GM21529 (cell line): ENCODE measurements at regions not wholly inside any gene's neighbourhood (a gene's known extent, or its start where the extent isn't known, plus 50 kb on each side); places are given as distances from the start of the nearest gene placed in this dataset.
"Not testable (repeated sequence)": the region's sequence is repeated elsewhere in the genome, so short reads cannot be mapped to it uniquely, and the experiment has no call there.

Source experiments
- ATAC-seq: cut with Tn5 transposase; IDR thresholded peaks from one replicate; pipeline ENCODE4 v1.9.1; 2021; ENCODE audit not compliant: unreplicated experiment

DNA sequence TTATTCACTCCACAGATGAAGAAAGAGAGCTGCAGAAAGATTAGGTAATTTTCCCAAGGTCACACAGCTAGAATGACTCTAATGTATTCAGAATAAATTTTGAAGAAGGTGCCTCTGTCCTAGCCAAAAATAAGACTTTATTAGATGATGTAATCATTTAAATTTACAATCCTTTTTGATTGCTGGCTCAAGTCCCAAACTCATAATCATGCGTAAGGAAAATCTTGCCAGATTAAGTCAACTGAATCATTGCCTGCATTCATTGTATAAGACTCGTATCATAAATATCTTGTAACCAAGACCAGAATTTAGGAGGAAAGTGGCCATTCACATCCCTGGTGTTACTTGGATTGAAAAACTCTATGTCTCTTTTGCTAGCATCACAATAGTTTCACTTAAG is 53.1 kb upstream of the STK39 start:
- ATAC-seq, result no peak

- no peak for ATAC-seq
Observed at GRCh38 chr2:168304024-168304681, 56.8 kb upstream of the STK39 start.

GRCh38 chr2:168307379-168307778 is 60.0 kb upstream of the STK39 start:
- ATAC-seq, result no peak

GRCh38 chr2:168310580-168310979 is 63.2 kb upstream of the STK39 start:
- no peak for ATAC-seq

DNA sequence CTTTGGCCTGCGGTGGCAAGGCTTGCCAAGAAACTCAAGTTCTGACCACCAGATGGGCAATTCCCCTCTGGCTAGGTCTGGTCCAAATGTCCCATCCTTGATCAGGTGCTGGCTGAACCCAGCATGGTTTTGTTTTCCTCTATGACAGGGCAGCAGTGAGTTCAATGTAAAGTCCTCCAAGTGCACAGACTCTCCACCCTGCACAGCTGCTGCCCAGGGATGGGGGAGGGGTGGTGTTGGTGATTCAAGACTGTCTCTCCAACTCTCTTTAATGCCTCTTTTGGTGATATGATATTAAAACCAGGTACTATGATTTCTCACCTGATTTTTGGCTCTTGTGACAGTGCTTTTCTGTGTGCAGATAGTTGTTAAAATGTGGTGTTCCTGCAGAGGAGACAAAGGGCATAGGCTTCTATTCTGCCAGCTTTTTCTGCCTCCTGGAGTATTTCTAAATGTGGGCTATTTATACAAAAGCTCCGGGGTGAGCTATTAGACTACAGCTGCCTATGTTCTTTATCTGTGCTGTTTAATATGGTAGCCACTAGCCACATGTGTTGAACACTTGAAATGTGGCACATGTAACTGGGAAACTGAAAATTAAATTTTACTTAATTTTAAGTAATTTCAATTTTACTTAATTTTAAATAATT is 64.0 kb upstream of the STK39 start:
- ATAC-seq, result no peak

- no peak for ATAC-seq
Observed at GRCh38 chr2:168312036-168312822, 64.8 kb upstream of the STK39 start.

GRCh38 chr2:168314236-168314635 is 66.8 kb upstream of the STK39 start:
- ATAC-seq, result no peak

- ATAC-seq, result no peak
Observed at GRCh38 chr2:168315331-168316072, 68.1 kb upstream of the STK39 start.

GRCh38 chr2:168316073-168316440 is 68.7 kb upstream of the STK39 start:
- no peak for ATAC-seq

- no peak for ATAC-seq
Observed at GRCh38 chr2:168317282-168317681, 69.9 kb upstream of the STK39 start.

- ATAC-seq, result no peak
Observed at GRCh38 chr2:168320267-168320666, 72.9 kb upstream of the STK39 start.

DNA sequence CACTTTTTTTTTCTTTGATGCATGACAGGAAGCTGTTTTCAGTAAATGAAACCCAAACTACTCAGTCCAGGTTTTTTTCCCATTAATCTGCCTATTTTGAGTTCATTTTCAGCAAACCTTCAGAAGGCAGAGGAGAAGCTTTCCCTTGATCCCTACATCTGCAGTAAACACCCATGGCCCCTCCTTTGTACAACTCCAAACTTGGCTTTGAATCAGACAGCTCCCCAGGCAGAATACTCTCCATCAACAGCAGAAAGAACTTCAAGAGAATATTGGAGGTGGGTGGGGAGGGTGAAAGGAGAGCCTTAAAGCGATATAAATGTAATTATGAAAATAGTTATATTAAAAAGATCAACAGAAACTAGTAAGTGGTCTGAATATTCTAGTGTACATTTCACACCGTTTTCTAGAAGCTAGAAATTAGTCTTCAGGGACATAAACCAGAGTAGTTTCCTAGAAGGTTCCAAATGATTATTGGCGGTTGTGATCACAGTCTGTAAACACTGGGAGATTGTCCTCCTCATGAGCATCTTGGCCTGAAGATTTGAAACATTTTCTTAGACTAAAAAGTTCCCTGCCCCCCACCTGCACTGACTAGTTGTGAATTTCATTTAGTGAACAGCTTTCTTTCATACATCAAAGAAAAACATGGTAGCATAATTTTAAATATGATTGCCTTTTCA is 75.1 kb upstream of the STK39 start:
- ATAC-seq, result no peak

GRCh38 chr2:168323529-168324021 is 76.2 kb upstream of the STK39 start:
- ATAC-seq, result no peak

DNA sequence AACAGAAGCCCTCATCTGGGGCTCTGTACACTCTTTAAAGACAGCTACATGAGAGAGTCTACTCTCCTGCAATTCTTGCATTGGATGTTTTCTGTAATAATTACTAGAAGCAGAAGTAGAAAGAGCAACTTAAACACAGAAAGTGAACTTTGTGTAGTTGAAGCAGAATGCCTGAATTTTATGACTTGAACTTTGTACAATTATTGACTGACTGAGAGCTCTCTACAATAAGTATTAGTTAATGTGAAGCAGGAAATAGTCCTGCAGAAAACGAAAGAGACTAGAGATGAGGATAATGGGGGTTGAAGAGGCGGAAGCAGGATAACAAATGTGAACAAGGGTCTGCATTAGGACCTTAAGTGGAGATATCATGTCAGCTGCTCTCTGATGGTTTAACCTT is 79.2 kb upstream of the STK39 start:
- no peak for ATAC-seq

DNA sequence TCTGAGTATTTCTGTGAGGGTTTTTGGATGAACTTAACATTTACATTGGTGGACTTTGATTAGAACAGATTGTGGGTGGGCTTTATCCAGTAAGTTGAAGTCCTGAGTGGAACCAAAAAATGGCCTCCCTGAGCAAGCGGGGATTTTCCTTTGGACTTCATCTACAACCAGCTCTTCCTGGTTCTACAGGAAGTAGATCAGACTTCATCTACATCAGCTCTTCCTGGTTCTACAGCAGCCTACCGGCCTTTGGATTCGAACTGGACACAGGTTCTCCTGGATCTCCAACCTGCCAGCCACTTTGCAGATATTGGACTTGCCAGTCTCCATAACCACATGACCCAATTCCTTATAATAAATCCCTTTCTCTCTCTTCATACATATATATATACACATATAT is 79.9 kb upstream of the STK39 start:
- ATAC-seq, result no peak

- no peak for ATAC-seq
Observed at GRCh38 chr2:168328421-168328820, 81.0 kb upstream of the STK39 start.

GRCh38 chr2:168330624-168331423 is 83.4 kb upstream of the STK39 start:
- no peak for ATAC-seq

DNA sequence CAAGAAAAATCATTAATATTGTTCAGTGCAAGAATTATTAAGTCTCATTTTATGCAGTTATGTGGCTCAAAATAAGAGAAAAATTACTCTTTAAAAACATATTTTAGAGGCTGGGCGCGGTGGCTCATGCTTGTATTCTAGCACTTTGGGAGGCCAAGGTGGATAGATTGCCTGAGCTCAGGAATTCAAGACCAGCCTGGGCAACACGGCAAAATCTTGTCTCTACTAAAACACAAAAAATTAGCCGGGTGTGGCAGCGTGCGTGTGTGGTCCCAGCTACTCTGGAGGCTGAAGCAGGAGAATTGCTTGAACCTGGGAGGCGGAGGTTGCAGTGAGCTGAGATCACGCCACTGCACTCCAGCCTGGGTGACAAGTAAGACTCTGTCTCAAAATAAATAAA is 87.9 kb upstream of the STK39 start:
- not testable (repeated sequence) for ATAC-seq

DNA sequence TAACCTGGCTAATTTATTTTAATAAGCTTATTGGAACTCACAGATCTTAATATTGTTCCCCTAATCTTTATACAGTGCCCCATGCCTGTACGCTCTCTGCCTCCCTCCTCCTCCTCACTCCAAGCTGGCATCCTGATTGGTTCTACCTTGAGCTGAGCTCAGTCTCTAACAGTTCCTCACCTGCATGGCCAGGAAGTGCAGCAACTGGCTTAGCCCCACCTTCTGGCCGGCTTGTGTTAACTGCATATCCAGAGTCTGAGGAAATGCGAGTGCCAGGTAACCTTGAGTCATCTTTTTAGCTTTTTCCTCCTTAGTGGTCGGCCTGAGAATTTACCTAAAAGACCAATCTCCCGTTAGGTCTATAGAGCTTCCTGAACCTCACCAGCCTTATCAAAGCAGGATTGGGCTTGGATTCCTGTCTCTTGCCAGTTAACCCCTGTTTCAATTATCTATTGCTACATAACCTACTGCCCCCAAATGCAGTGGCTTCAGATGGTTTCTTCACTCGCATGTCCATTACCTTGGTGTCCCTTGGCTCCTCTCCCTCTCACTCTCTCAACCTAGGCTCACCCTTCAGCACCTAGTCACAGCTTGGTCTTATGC is 89.5 kb upstream of the STK39 start:
- peak; percentile 93 for ATAC-seq

DNA sequence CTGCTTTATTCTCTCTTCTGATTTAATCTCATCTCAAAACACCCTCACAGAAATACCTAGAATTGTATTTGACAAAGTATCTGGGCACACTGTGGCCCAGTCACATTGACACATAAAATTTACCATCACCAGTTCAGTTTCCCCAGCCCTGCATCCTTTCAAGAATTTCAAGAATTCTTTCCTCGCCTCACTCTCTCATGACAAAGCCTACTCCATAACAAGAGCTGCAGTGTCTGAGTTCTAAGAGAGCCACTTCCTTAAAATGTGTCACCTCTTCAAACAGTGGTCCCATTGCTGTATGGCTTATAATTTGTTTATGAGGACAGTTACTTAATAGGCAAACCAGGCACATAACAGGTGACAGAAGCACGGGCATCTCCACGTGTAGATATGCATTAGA is 90.9 kb upstream of the STK39 start:
- no peak for ATAC-seq
